Activated CD4-positive, alpha-beta T cell treated with anti-CD3 and anti-CD28 coated beads, Interleukin-2, amount 10 ng/mL, durations not matched to agents 24 days and 14 days (primary cell): ENCODE measurements at regions not wholly inside any gene's neighbourhood (a gene's known extent, or its start where the extent isn't known, plus 50 kb on each side); places are given as distances from the start of the nearest gene placed in this dataset.
A peak's percentile ranks its signal among the peaks of the same experiment; 100 is the strongest.

Source experiments
- DNase-seq: peaks from one replicate; pipeline ENCODE4 v3.0.0; 2022
- H3K27ac Mint-ChIP-seq: one replicate; pipeline ENCODE4 v1.8.0; 2022; ENCODE audit warnings: mild to moderate bottlenecking, mixed read lengths
- H3K27me3 Mint-ChIP-seq: one replicate; pipeline ENCODE4 v1.8.0; 2022; ENCODE audit warnings: mixed read lengths
- H3K36me3 Mint-ChIP-seq: one replicate; pipeline ENCODE4 v1.8.0; 2022; ENCODE audit warnings: low read depth, mild to moderate bottlenecking, mixed read lengths
- H3K4me1 Mint-ChIP-seq: one replicate; pipeline ENCODE4 v1.8.0; 2021; ENCODE audit warnings: mixed read lengths
- H3K4me3 Mint-ChIP-seq: one replicate; pipeline ENCODE4 v1.8.0; 2022; ENCODE audit warnings: mild to moderate bottlenecking, moderate library complexity, mixed read lengths
- H3K9me3 Mint-ChIP-seq: one replicate; pipeline ENCODE4 v1.8.0; 2021; ENCODE audit warnings: mixed read lengths
- intact Hi-C: fragments of 100-400 bp; cut with micrococcal nuclease; formaldehyde crosslinking; loops from one replicate; pipeline ENCODE4 v1.15.1; 2023

DNA sequence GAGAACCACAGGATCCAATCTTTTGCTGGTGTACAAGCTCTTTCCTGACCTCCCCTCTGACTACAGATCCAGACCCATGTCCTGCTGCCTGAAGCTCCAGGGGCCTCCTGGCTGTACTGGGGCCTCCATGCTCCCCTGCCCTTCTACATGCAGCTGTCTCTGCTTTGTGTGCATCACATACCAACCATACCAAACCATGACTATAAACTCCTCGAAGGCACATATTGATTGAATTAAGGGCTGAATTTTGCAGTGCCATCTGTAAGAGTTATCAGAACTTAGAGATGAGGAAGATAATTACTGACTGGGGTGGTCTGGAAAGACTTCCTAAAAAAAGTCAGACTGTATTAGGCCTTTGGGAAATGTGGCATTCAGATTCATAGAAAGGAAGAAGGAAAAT lies 139.9 kb upstream of the CXCR4 start:
- H3K4me1 Mint-ChIP-seq: peaks cover 6% of the 10 kb centered on the region
- no peak overlapping the region for H3K27ac Mint-ChIP-seq
- intact Hi-C loops: no loop called here

DNA sequence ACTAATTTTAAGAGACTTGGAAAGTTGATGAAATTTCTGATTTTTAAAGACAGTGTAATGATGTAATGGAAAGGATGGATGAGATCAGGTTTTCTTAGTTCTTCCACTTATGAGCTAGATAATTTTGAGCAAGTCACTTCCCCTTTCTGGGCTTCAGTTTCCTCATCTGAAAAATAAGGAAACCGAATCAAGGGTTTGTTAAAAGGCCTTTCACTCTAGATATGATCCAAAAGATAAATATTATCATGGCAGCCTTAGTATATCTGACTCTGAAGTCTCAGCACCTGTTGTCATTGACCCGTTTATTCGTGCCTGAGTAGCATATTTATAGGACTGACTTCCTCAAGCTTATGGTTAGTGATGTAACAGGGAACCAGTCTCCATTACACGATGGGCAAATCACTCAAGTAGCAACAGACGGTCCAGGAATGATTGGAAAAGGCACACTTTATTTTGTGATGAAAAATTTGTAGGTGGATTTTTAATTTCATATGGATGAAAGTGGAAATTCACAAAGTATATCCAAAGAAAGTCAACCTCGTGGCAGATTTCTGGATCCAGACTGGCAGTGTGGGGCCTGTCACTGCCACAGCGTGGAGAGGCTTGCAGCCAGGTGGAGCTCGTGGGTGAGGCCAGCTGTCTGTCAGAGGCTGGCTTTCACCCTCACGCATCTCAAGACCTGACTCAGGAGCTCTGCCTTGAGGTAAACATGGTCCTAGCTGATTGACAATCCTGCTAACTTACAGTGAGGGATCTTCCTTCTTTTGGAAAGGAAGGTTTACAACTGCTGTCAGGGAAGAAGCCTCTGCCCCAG lies 137.9 kb upstream of the CXCR4 start:
- H3K4me3 Mint-ChIP-seq: no peak overlapping the region
- intact Hi-C loops: no loop called here
- peak; percentile 54 for DNase-seq
- no peak overlapping the region for H3K27ac Mint-ChIP-seq
- H3K4me1 Mint-ChIP-seq: peaks cover 12% of the 10 kb centered on the region
- no peaks in the 10 kb centered on the region for H3K27me3 Mint-ChIP-seq
- no peaks in the 10 kb centered on the region for H3K36me3 Mint-ChIP-seq
- H3K9me3 Mint-ChIP-seq: peaks cover 9% of the 10 kb centered on the region

More for the DNA sequence above, 139.9 kb upstream of the CXCR4 start:
- Mint-ChIP-seq H3K4me3 (no peak overlapping the region), H3K27me3 (no peaks in the 10 kb centered on the region), H3K36me3 (no peaks in the 10 kb centered on the region), H3K9me3 (peaks cover 14% of the 10 kb centered on the region)
- no peak for DNase-seq

DNA sequence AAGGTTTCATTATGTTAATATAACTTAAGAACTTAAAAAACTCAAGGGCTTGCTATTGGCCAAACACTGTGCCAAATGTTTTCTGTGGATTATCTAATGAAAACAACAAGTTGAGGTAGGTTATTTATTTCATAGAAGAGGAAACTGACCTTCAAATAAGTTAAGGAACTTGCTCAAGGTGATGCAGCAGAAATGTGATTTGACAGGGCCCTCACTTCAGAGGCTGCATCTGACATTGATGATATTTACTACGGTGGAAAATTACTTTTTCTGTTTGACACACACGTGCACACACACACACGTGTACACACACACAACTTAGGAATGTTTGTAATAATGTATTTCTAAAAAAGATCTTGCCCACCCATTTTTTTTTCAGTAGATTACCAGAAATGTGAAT lies 137.2 kb upstream of the CXCR4 start:
- Mint-ChIP-seq H3K27me3 (peaks cover 2% of the 10 kb centered on the region), H3K27ac (no peak overlapping the region), H3K36me3 (no peaks in the 10 kb centered on the region), H3K4me1 (peaks cover 12% of the 10 kb centered on the region), H3K9me3 (peaks cover 13% of the 10 kb centered on the region), H3K4me3 (no peak overlapping the region)
- intact Hi-C loops: no loop called here
- DNase-seq: no peak

DNA sequence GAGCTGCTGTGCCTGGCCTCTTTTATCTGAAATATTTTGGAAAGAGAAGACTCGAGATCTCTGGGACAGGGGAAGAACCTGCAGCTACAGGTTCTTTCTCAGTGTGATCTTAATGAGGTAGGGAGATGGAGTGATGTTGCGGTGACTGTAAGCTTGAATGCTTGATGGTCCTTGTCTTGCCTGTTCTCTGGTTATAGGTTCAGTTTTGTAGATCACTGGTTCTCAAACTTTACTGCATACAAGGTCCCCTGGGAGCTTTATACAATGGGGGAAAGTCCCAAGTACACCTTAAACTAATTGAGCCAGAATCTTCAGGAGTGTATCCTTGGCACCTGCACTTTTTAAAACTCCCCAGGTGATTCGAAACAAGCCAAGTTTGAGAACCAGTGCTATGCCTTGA lies 136.7 kb upstream of the CXCR4 start:
- peaks cover 13% of the 10 kb centered on the region for H3K9me3 Mint-ChIP-seq
- intact Hi-C loops: no loop called here
- H3K36me3 Mint-ChIP-seq: no peaks in the 10 kb centered on the region
- peaks cover 2% of the 10 kb centered on the region for H3K27me3 Mint-ChIP-seq
- peaks cover 12% of the 10 kb centered on the region for H3K4me1 Mint-ChIP-seq
- no peak overlapping the region for H3K27ac Mint-ChIP-seq
- H3K4me3 Mint-ChIP-seq: no peak overlapping the region
- DNase-seq: no peak

DNA sequence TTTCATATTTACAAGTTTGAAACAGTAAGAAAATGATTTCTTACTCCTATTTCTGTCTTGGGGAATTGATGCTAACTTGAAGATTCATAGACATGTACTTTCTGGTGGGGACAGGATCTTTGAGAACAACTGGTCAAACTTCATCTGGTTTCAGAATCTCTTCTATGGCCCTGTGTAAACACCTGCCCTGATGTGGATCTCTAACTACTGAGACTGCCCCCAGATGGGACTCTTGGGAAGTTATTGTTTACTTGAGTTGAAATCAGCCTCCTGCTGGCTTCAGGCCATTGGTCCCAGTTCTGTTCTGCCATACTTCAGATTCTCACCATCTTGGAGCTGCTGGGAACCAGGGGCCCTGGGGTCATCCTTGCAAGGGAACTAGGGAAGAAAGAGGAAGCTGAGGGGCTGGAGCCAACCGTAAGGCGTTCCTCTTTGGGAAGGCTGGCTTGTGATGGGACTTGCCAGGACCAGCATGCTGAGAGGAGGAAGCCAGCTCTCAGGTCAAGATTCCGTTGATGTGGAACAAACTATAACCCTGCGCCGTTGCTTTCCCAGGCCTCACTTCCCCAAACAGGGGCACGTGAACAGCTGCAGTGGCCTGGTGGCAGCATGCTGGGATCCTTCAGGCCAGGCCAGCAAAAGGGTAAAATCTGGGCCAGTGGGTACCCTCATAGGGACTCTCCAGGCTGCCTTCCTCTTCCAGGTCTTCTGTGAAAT lies 135.5 kb upstream of the CXCR4 start:
- Mint-ChIP-seq H3K4me3 (no peak overlapping the region), H3K27me3 (peaks cover 2% of the 10 kb centered on the region), H3K9me3 (peaks cover 9% of the 10 kb centered on the region), H3K27ac (no peak overlapping the region), H3K4me1 (peaks cover 12% of the 10 kb centered on the region), H3K36me3 (no peaks in the 10 kb centered on the region)
- intact Hi-C loops: no loop called here
- no peak for DNase-seq

DNA sequence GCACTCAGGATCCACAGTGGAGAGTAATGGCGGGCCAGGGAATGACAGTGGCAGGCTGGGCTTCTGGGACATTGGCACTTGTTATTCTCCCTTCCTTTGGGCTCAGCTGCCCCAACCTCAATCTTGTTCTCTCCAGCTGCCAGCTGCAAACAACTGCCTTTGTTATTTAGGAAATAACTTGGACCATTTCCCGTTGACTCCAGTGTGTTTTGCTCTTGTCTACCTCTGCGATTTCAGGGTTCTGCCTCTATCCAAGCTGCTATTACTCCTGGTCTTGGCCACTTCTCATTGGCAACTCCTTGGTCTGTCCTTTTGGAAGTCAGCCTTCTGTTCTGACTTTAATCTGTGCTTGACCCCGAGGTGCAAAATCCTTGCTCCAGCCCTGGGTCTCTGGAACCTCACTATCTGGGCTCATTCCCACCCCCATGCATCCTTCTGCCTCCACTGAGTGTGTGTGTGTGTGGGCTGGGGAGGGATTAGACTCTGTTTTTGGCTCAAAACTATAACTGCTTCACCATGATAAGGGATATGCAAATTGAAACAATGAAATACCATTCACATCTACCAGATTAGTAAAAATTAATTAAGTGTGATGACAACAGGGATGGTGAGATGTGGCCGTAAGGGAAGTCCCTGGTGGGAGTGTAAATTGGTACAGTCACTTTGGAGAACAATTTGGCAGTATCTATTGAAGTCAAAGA lies 134.1 kb upstream of the CXCR4 start:
- peaks cover 2% of the 10 kb centered on the region for H3K27me3 Mint-ChIP-seq
- no peak for DNase-seq
- no peaks in the 10 kb centered on the region for H3K36me3 Mint-ChIP-seq
- intact Hi-C loops: no loop called here
- peaks cover 19% of the 10 kb centered on the region for H3K4me1 Mint-ChIP-seq
- H3K4me3 Mint-ChIP-seq: no peak overlapping the region
- H3K9me3 Mint-ChIP-seq: peaks cover 9% of the 10 kb centered on the region
- H3K27ac Mint-ChIP-seq: no peak overlapping the region

DNA sequence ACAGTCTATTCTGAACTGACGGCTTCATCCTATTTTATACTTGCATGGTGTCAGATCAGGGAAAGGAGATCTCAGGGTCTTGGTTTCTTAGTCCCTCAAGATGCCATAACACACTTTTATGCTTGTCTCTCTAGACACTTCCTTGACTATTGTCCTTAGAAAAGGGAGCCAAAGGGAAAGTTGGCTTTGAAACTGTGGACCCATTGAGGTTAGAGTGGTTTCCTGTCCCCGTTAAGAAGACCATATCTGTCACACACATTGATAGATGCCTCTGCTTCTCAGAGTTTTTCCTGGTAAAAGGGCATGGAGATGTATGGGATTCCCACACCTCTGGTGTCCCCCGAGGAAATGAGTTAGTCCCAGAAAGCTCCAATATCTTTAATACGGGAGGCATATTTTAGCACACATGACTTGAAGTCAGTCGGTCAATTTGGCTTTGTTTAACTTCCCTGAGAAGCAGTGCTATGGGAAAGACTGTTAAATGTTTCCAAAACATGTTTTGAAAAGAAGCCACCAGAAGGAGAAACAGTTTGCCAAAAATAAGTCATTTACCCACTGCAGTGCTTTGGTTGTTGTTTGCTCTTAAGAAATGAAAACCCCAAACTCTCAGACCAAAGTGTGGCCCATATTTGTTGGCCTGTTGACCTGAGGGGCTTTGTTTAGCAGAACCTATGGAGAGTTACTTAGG lies 133.4 kb upstream of the CXCR4 start:
- no peak for DNase-seq
- intact Hi-C loops: no loop called here
- Mint-ChIP-seq H3K4me3 (no peak overlapping the region), H3K27ac (no peak overlapping the region), H3K27me3 (peaks cover 2% of the 10 kb centered on the region), H3K36me3 (no peaks in the 10 kb centered on the region), H3K9me3 (peaks cover 9% of the 10 kb centered on the region), H3K4me1 (peaks cover 19% of the 10 kb centered on the region)

DNA sequence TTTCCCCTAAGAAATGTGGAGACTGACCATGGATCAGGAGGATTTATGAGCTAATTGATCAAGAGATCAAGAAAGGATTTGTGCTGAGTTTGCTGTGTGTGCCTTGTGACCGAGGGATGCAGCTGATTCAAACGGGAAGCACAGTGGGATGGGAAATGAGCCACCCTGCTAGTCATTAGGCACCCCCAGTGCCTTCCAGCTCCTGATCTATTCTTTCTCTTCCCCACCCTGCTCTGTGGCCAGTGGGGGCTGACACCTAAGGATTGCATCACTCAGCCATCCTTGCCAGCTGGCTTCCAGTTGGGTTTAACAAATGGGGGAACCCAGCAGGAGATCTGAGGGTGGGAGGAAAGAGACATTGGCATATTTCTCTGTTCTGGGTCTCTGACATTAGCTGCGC lies 132.2 kb upstream of the CXCR4 start:
- Mint-ChIP-seq H3K4me3 (no peak overlapping the region), H3K9me3 (peaks cover 9% of the 10 kb centered on the region), H3K27me3 (peaks cover 2% of the 10 kb centered on the region), H3K4me1 (peaks cover 18% of the 10 kb centered on the region), H3K27ac (no peak overlapping the region), H3K36me3 (no peaks in the 10 kb centered on the region)
- intact Hi-C loops: no loop called here
- DNase-seq: no peak

DNA sequence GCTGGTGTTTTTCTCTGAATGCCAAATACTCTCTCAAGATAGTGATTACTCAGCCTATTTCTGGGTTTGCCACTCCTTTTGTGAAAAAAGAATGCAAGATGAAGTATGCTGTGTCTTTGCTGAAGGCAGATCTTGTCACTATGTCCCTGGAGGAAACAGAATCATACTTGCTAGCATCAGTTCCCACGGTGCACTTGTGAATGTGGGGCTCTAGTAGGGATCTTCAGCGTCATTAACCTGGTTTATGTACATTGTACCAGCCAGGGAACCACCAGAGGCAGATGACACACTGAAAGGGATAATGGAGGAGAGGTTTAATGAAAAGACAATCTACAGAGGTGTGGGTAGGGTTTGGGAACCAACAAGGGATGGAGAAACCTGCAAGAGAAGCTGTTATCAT lies 131.0 kb upstream of the CXCR4 start:
- Mint-ChIP-seq H3K36me3 (no peaks in the 10 kb centered on the region), H3K27ac (no peak overlapping the region), H3K9me3 (peaks cover 9% of the 10 kb centered on the region), H3K4me3 (no peak overlapping the region), H3K4me1 (peaks cover 14% of the 10 kb centered on the region), H3K27me3 (peaks cover 2% of the 10 kb centered on the region)
- no peak for DNase-seq
- intact Hi-C loops: loop anchor here (10.0 kb wide), 1 partner anchor 334 kb away; no protein-coding TSS in a partner anchor

DNA sequence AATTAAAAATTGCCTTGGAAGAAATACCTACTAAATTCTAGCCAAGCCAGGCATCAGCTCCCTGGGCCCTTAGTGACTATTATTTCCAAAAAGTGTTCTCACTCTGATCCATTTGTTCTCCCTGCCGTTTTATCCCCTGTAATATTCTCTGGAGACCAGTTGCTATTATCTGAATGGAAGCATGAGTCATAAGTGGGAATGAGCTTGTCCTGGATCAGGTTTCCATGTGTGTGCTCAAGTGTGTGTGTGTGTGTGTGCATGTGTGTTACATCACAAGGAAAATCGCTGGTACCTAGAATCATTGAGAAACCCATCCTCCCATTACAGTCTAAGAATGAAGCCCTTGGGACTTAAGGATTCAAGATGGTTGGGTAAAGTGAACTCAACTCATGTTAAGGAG lies 130.3 kb upstream of the CXCR4 start:
- no peak for DNase-seq
- Mint-ChIP-seq H3K4me1 (peaks cover 14% of the 10 kb centered on the region), H3K27me3 (peaks cover 2% of the 10 kb centered on the region), H3K36me3 (no peaks in the 10 kb centered on the region), H3K27ac (no peak overlapping the region), H3K4me3 (no peak overlapping the region), H3K9me3 (peaks cover 8% of the 10 kb centered on the region)
- intact Hi-C loops: loop anchor here (10.0 kb wide), 1 partner anchor 333 kb away; no protein-coding TSS in a partner anchor

DNA sequence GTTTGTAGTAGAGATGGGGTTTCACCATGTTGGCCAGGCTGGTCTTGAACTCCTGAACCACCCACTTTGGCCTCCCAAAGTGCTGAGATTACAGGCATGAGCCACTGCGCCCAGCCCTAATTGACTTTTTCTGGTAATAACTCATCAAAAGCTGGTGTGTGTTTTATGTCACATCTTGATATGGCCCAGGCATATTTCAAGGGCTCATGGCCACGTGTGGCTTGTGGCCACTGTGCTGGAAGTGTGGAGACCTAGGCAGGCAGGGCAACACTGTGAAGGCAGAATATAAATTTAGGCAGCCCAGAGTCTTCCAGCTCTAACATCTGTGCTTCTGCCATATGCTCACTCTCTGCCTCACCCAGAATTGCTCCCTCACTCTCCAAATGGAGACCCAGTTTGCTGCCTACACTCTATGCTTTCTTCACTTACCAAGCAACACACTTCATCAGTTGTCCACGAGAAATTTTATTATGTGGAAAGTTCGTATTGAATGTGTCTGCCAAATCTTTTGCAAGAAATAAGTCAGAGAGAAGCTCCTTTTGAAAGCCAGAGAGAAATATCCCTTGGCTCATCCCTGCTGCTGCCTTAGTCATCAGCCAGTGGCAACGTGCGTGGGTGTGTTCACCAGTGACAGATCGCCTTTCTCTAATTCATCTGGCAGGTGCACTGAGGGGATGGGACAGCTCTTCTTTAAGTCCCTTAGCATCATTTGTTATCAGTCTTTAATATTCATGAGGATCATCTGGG lies 129.4 kb upstream of the CXCR4 start:
- no peak overlapping the region for H3K4me3 Mint-ChIP-seq
- H3K27ac Mint-ChIP-seq: no peak overlapping the region
- no peaks in the 10 kb centered on the region for H3K36me3 Mint-ChIP-seq
- intact Hi-C loops: loop anchor here (10.0 kb wide), 1 partner anchor 333 kb away; no protein-coding TSS in a partner anchor
- H3K4me1 Mint-ChIP-seq: peaks cover 22% of the 10 kb centered on the region
- H3K9me3 Mint-ChIP-seq: peaks cover 7% of the 10 kb centered on the region
- H3K27me3 Mint-ChIP-seq: peaks cover 2% of the 10 kb centered on the region
- no peak for DNase-seq

DNA sequence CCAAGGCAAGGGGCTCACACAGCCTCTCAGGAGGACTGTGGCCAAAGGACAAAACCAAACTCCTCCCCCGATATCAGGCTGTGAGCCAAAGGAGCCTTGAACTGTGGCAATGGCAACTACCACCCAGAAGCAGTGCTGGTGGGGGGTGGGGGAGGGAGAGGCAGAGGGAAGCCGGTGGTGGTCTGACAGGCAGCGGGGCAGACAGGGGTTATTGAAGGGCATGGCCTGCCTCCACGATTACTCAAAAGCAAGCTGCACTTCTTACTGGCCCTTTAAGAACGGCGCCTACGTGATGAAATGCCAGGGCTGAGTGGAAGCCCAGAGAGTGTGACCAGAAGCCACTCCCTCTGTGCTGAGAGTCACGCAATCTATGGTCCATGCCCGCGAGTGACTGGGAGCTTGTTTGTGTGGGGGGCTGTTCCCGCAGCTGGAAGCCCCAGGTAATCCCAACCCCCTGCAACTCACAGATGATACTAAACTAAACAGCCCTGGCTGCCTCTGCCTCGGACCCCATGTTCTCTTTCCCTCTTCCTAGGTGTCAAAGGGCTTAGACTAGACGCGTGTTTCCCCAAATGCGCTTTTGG lies 128.2 kb upstream of the CXCR4 start:
- H3K4me1 Mint-ChIP-seq: peaks cover 26% of the 10 kb centered on the region
- H3K9me3 Mint-ChIP-seq: peaks cover 7% of the 10 kb centered on the region
- DNase-seq: peak; percentile 55
- peaks cover 2% of the 10 kb centered on the region for H3K27me3 Mint-ChIP-seq
- no peaks in the 10 kb centered on the region for H3K36me3 Mint-ChIP-seq
- H3K4me3 Mint-ChIP-seq: no peak overlapping the region
- intact Hi-C loops: loop anchor here (10.0 kb wide), 1 partner anchor 331 kb away; no protein-coding TSS in a partner anchor
- no peak overlapping the region for H3K27ac Mint-ChIP-seq

DNA sequence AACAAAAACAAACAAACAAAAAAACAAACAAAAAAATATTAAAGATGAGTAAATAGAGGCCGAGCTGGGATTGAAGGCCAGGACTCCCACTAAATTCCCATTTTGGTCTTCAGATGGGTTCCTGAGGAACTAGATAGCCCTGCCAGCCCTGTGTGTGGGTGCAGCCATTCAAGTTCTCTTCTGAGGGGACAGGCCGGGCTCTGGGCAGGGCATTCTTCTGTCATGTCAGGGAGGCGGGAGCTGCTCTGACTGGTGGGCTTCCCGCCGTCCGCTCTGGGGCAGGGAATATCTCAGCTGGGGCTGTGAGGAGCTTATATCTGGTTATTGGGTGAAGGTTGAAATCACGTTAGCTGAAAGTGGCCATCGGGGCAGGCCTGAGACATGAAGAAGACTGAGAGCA lies 127.3 kb upstream of the CXCR4 start:
- Mint-ChIP-seq H3K9me3 (peaks cover 3% of the 10 kb centered on the region), H3K4me3 (no peak overlapping the region), H3K27me3 (no peaks in the 10 kb centered on the region), H3K27ac (peak overlapping the region; percentile 55), H3K4me1 (peaks cover 29% of the 10 kb centered on the region), H3K36me3 (no peaks in the 10 kb centered on the region)
- intact Hi-C loops: loop anchor here (10.0 kb wide), 1 partner anchor 330 kb away; no protein-coding TSS in a partner anchor
- DNase-seq: no peak
